HPDE6-E6E7 (cell line): ENCODE measurements at regions not wholly inside any gene's neighbourhood (a gene's known extent, or its start where the extent isn't known, plus 50 kb on each side); places are given as distances from the start of the nearest gene placed in this dataset.

Source experiments
- DNase-seq: peaks from one replicate; pipeline ENCODE4 v3.0.0; 2011; ENCODE audit warnings: missing footprints; ENCODE audit errors: extremely low spot score

GRCh38 chr4:115357776-115358175 is 244.4 kb upstream of the NDST4 start:
- DNase-seq: no peak

- DNase-seq: no peak
These were observed 242.8 kb upstream of the NDST4 start for GRCh38 chr4:115356176-115356575.

GRCh38 chr4:115355329-115355728 is 241.9 kb upstream of the NDST4 start:
- no peak for DNase-seq

GRCh38 chr4:115353370-115353769 is 239.9 kb upstream of the NDST4 start:
- DNase-seq: no peak

- DNase-seq: no peak
These were observed 229.8 kb upstream of the NDST4 start for GRCh38 chr4:115343171-115343570.

GRCh38 chr4:115334736-115335411 is 221.5 kb upstream of the NDST4 start:
- DNase-seq: no peak

- DNase-seq: no peak
These were observed 218.7 kb upstream of the NDST4 start for GRCh38 chr4:115332078-115332477.

- no peak for DNase-seq
These were observed 217.8 kb upstream of the NDST4 start for GRCh38 chr4:115331241-115331640.

GRCh38 chr4:115325836-115326235 is 212.4 kb upstream of the NDST4 start:
- no peak for DNase-seq

- DNase-seq: no peak
These were observed 209.8 kb upstream of the NDST4 start for GRCh38 chr4:115323106-115323707.

- DNase-seq: no peak
These were observed 201.8 kb upstream of the NDST4 start for GRCh38 chr4:115315182-115315581.

GRCh38 chr4:115310641-115311040 is 197.2 kb upstream of the NDST4 start:
- no peak for DNase-seq

- DNase-seq: no peak
These were observed 181.3 kb upstream of the NDST4 start for GRCh38 chr4:115294717-115295116.

- DNase-seq: no peak
These were observed 179.7 kb upstream of the NDST4 start for GRCh38 chr4:115293093-115293462.

- no peak for DNase-seq
These were observed 179.1 kb upstream of the NDST4 start for GRCh38 chr4:115292320-115293092.

- no peak for DNase-seq
These were observed 174.0 kb upstream of the NDST4 start for GRCh38 chr4:115287426-115287825.

GRCh38 chr4:115279330-115279729 is 165.9 kb upstream of the NDST4 start:
- peak; percentile 20 for DNase-seq

- no peak for DNase-seq
These were observed 165.4 kb upstream of the NDST4 start for GRCh38 chr4:115278830-115279229.

- no peak for DNase-seq
These were observed 162.2 kb upstream of the NDST4 start for GRCh38 chr4:115275615-115276014.

- DNase-seq: no peak
These were observed 161.1 kb upstream of the NDST4 start for GRCh38 chr4:115274545-115274944.

GRCh38 chr4:115272594-115272993 is 159.2 kb upstream of the NDST4 start:
- no peak for DNase-seq

- DNase-seq: no peak
These were observed 158.8 kb upstream of the NDST4 start for GRCh38 chr4:115272185-115272584.

GRCh38 chr4:115260195-115260594 is 146.8 kb upstream of the NDST4 start:
- DNase-seq: no peak
